HTR-8/SVneo (cell line): ENCODE measurements at regions not wholly inside any gene's neighbourhood (a gene's known extent, or its start where the extent isn't known, plus 50 kb on each side); places are given as distances from the start of the nearest gene placed in this dataset.
"Not testable (repeated sequence)": the region's sequence is repeated elsewhere in the genome, so short reads cannot be mapped to it uniquely, and the experiment has no call there.

Experiments
- DNase-seq: peaks from one replicate; pipeline ENCODE4 v3.0.0; 2011; ENCODE audit warnings: low spot score, mixed read lengths; ENCODE audit not compliant: insufficient read length
- FAIRE-seq: peaks from 2 replicates; lab custom pipeline; 2011; peaks lifted over from hg19 to GRCh38; lab: Jason Lieb, UNC

- FAIRE-seq (no peak), DNase-seq (no peak)
Observed at GRCh38 chr20:53660078-53660909, 66.7 kb upstream of the ZNF217 start.

- no peak for DNase-seq
- FAIRE-seq = no peak
Observed at GRCh38 chr20:53658973-53659372, 65.3 kb upstream of the ZNF217 start.

GRCh38 chr20:53658322-53658721, 64.7 kb upstream of the ZNF217 start:
- DNase-seq = no peak

DNA sequence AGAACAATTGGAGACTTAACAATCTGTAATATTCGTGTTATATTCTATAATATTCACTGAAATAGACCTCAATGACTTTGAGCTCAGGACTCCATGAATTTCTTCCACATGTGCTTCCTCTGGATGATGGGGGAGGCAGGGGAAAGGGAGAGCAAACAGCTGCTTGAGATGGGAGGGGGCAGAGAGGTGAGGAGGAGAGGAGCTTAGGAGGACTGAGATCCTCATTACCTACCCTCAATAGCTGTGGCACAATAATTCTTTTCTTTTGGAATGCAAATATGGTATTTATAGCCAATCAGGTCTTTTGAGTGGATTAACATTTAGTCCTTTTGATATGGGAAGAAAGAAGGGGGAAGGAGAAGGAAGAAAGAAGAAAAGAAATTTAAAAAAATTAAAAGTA, 64.1 kb upstream of the ZNF217 start:
- FAIRE-seq (no peak), DNase-seq (no peak)

More at GRCh38 chr20:53658322-53658721, 64.7 kb upstream of the ZNF217 start:
- FAIRE-seq = no peak

DNA sequence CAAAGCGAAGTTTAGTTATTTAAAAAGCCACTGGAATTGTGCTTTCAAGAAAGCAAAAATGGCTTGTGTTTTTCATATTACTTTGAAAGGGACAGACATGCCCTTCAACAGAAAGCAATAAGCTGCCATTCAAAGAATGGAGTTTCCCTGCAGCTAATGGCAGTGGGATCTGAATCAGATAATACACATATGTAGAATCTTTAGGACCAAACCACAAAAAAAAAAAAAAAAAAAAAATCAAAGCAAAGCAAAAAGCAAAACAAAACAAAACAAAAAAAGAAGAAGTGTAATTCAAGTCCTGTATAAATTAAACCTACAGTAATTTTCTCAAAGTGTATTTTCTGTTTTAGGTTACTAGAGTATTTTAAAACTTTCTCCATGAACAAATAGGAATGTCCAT, 63.6 kb upstream of the ZNF217 start:
- FAIRE-seq = no peak
- no peak for DNase-seq

- FAIRE-seq (peak; percentile 60), DNase-seq (no peak)
Observed at GRCh38 chr20:53656293-53657202, 62.9 kb upstream of the ZNF217 start.

- DNase-seq (no peak), FAIRE-seq (no peak)
Observed at GRCh38 chr20:53655625-53656292, 62.1 kb upstream of the ZNF217 start.

DNA sequence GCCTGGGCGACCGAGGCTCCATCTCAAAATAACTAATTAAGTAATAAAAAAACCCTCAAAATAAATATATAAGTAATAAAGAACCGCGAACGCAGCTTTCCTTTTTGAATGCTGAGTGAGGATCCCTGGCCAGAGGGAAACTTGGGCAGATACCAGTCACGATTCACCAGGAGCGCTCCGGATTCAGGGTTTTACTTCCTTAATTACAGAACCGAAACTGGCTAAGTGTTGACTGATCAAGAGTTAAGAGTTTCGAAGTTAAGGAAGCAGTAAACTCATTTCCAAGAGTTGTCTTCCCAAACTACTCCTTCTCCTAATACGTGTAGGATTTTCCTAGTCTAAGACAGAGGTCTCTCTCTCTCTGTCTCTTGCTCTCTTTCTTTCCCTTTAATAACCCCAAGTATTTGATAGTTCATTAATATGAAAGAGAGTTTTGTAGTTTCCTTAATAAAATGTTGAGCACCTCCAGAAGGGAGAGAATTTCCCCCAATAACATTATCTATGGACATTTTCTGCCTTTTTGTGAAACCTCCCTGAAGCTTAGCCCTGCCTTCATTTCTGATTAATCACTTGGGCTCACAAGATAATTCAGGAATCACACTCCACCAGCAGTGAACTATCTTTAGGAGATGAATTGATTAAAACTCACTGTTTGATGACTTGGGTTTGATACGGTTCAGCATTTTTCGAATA, 61.4 kb upstream of the ZNF217 start:
- DNase-seq = no peak
- FAIRE-seq = no peak

- not testable (repeated sequence) for FAIRE-seq, DNase-seq
Observed at GRCh38 chr20:53654521-53654920, 60.9 kb upstream of the ZNF217 start.

DNA sequence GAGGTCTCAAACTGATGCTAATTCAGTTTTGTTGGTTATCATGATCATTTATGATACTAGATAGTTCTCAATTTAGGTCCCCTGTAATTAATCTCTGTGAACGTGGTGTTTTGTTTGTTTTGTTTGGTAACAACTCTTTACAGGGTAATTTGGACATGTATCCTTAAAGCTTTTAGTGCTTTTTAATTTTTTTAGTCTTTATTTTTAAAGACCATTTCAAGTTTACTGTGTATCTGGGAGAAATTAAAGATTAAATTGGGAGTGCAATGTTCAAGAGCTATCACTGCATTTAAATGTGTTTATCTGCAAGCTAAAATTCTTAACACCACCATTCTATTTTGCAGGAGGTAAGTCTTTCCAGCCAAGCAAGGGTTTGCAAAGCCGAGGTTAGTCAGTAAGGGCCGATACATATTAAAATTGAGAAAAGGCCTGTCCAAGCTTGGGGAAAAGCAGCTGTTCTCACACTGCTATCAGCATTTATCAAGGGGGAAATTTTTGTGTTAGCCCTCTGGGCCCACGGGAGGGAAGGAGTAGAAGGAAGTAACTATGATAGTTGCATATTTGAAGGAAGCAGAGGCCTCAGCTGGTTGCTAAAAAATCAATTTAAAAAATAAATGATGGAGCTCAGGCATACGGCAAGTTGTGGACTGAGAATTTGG, 59.3 kb upstream of the ZNF217 start:
- FAIRE-seq (peak; percentile 28), DNase-seq (no peak)

DNA sequence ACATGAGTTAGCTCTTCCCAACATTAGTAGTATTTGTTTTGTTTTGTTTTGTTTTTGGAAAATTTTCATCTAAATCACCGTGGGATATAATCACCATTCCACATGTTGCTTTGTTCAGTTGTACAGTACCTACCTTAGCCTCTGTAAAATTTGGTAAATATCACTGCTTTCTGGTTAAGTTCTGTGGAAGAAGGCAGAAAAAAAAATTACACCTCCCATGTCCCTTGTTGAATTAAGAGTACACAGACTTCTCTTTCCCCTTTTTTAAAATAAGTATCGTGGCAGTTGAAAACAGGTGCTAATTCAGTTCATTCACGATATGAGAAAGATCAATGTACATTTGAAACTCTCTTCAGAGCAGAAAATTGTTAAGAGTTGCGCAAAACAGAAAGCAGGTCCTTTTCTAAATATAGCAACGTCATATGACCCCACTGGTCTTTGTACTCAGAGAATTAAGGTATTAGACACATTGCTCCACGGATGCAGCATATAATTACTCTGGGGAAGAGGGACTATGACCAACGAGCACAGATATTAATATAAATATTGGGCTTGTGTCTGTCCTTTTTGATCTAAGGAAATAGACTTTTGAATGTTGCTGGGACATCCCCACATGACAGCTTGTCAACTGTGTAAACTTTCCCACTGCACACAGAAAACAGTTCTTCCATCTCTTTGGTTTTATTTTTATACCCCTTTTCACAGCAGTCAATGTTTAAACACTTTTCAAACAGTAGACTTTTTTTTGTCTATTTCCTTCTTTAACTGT, 58.6 kb upstream of the ZNF217 start:
- DNase-seq = no peak
- FAIRE-seq = peak; percentile 23

DNA sequence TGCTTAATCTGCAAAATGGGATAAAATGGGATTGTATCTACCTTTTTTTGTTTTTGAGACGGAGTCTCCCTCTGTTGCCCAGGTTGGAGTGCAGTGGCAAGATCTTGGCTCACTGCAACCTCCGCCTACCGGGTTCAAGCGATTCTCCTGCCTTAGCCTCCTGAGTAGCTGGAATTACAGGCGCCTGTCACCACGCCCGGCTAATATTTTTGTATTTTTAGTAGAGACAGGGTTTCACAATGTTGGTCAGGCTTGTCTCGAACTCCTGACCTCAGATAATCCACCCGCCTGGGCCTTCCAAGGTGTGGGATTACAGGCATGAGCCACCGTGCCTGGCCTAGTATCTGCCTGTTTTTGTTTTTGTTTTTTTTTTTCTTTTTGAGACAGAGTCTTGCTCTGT, 55.9 kb upstream of the ZNF217 start:
- FAIRE-seq = not testable (repeated sequence)

GRCh38 chr20:53647286-53647821, 53.7 kb upstream of the ZNF217 start:
- DNase-seq (no peak), FAIRE-seq (no peak)

More for the DNA sequence above, 55.9 kb upstream of the ZNF217 start:
- not testable (repeated sequence) for DNase-seq

- DNase-seq (no peak), FAIRE-seq (no peak)
Observed at GRCh38 chr20:53646550-53646949, 52.9 kb upstream of the ZNF217 start.

DNA sequence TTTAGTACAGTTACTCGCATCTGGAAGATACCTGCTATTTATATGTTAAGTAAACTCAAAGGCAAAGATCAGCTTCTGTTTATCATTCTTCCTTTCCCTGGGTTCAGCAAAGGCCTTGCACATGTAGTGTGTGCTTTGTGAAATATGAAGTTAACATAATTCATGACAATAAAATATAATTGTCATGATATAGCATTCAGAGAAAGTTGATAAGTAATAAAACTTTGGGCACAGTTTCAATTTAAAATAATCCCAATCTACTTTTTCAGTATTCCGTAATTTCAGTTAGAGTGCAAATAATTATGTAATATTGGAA, 51.9 kb upstream of the ZNF217 start:
- DNase-seq (no peak), FAIRE-seq (no peak)

DNA sequence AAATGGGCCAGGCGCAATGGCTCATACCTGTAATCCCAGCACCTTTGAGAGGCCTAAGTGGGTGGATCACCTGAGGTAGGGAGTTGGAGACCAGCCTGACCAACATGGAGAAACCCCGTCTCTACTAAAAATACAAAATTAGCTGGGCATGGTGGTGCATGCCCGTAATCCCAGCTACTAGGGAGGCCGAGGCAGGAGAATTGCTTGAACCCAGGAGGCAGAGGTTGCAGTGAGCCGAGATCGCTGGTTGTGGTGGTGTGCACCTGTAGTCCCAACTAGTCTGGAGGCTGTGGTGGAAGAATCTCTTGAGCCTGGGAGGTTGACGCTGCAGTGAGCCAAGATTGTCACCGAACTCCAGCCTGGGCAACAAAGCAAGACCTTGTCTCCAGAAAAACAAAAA, 50.5 kb upstream of the ZNF217 start:
- not testable (repeated sequence) for FAIRE-seq, DNase-seq
